ENCODE measurements at regions not wholly inside any gene's neighbourhood (a gene's known extent, or its start where the extent isn't known, plus 50 kb on each side); places are given as distances from the start of the nearest gene placed in this dataset.

DNA sequence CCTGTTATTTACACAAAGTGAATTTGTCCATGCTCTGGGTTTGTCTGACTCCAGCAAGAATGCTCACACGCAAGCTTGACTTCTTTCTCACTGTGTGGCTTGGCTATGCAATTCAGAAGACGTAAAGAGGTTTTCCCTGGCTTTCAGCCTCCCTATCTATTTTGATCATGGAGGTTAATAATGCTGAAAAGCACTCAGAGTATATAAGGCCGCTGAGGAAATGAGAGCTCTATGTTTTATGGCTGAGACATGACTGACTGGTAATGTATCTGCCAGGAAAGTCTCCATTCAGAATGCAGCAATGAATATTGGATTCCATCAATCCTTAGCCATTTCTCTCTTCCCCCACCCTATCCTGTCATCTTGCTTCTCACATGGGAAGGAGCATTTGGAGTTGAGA, 417.3 kb downstream of the DMAC1 start:
- WGBS (ENCODE audit: insufficient coverage), result 68% methylated on average over 3 of the region's 3 CpGs
- TF ChIP-seq, protein P1, sequence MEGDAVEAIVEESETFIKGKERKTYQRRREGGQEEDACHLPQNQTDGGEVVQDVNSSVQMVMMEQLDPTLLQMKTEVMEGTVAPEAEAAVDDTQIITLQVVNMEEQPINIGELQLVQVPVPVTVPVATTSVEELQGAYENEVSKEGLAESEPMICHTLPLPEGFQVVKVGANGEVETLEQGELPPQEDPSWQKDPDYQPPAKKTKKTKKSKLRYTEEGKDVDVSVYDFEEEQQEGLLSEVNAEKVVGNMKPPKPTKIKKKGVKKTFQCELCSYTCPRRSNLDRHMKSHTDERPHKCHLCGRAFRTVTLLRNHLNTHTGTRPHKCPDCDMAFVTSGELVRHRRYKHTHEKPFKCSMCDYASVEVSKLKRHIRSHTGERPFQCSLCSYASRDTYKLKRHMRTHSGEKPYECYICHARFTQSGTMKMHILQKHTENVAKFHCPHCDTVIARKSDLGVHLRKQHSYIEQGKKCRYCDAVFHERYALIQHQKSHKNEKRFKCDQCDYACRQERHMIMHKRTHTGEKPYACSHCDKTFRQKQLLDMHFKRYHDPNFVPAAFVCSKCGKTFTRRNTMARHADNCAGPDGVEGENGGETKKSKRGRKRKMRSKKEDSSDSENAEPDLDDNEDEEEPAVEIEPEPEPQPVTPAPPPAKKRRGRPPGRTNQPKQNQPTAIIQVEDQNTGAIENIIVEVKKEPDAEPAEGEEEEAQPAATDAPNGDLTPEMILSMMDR (IDR thresholded peaks at IDR 0.05), result no peak
- DNase-seq, result no peak
- Histone ChIP-seq H3K4me1 (ENCODE audit: control insufficient read depth, insufficient read depth, low read length) (no peaks in the 10 kb centered on the region), H3K9me3 (ENCODE audit: control insufficient read depth, insufficient read depth, low read length) (no peaks in the 10 kb centered on the region), H3K4me3 (ENCODE audit: low read length) (no peak overlapping the region), H3K27ac (ENCODE audit: low read length) (no peak overlapping the region), H3K27me3 (ENCODE audit: control insufficient read depth, insufficient read depth, low read length) (no peaks in the 10 kb centered on the region), H3K36me3 (ENCODE audit: control insufficient read depth, insufficient read depth, low read length) (no peaks in the 10 kb centered on the region)
- H3K4me1 Mint-ChIP-seq, result no peaks in the 10 kb centered on the region
- no peak for ATAC-seq
- H3K4me3 Mint-ChIP-seq, result no peak overlapping the region
- H3K27me3 Mint-ChIP-seq (ENCODE audit: low read depth in 2 of 2), result peaks cover 7 to 18% of the 10 kb centered on the region in 2 donors
- no peaks in the 10 kb centered on the region for H3K36me3 Mint-ChIP-seq
- intact Hi-C loops (cut with micrococcal nuclease), result no loop called here
- no peaks in the 10 kb centered on the region for H3K9me3 Mint-ChIP-seq
- no peak overlapping the region for H3K27ac Mint-ChIP-seq

DNA sequence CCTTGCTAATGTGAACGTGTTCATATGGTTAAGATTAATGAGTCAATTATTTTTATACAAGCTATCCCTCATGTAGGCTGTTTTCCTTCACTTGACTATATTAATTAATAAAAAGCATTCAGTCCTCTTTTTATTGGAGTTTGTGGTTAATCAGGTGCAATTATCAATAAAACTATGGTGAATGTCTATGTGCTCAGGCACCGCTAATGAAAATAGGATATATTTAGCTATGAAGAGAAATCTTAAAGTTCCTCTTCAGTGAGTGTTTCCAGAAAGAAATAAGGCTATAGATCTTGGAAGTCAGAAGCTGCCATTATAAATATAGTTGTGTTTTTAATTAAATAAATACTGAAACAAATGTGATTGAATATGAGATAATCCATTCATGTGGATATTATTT, 422.1 kb downstream of the DMAC1 start:
- H3K27ac ChIP-seq (ENCODE audit: low read length), result no peak overlapping the region
- H3K4me3 ChIP-seq (ENCODE audit: low read length), result no peak overlapping the region
- H3K27me3 ChIP-seq (ENCODE audit: control insufficient read depth, insufficient read depth, low read length), result no peaks in the 10 kb centered on the region
- intact Hi-C loops (cut with micrococcal nuclease), result no loop called here
- no peak for ATAC-seq
- Mint-ChIP-seq H3K27me3 (ENCODE audit: low read depth in 2 of 2) (peaks cover 4 to 18% of the 10 kb centered on the region in 2 donors), H3K9me3 (no peaks in the 10 kb centered on the region), H3K27ac (no peak overlapping the region), H3K4me3 (no peak overlapping the region), H3K36me3 (no peaks in the 10 kb centered on the region), H3K4me1 (no peaks in the 10 kb centered on the region)
- WGBS (ENCODE audit: insufficient coverage), result 90% methylated on average over 1 of the region's 2 CpGs
- DNase-seq, result no peak
- TF ChIP-seq, protein P1 (IDR thresholded peaks at IDR 0.05), result no peak
- H3K9me3 ChIP-seq (ENCODE audit: control insufficient read depth, insufficient read depth, low read length), result no peaks in the 10 kb centered on the region
- H3K4me1 ChIP-seq (ENCODE audit: control insufficient read depth, insufficient read depth, low read length), result no peaks in the 10 kb centered on the region
- H3K36me3 ChIP-seq (ENCODE audit: control insufficient read depth, insufficient read depth, low read length), result no peaks in the 10 kb centered on the region

DNA sequence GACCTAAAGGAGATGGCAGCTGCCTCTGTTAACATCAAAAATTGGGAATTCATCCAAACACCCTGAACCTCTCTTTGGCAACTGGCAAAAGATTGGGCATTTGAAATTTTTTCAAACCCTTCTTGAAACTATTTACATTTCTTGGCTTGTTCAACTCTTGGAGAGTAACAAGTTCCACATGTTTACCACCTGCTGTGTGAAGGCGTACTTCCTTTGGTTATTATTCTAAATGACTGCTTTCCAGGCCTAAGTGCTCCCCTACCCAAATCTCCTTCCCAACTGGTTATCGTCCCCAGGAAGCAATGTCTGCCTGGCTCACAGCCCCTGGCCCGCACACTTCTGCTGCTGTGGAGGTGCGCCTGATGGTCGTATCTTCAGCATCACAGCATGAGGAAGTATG, 422.7 kb downstream of the DMAC1 start:
- H3K36me3 Mint-ChIP-seq, result no peaks in the 10 kb centered on the region
- no peak overlapping the region for H3K4me3 ChIP-seq (ENCODE audit: low read length)
- intact Hi-C loops (cut with micrococcal nuclease), result no loop called here
- H3K27ac Mint-ChIP-seq, result no peak overlapping the region
- 97% methylated on average over 5 of the region's 5 CpGs for WGBS (ENCODE audit: insufficient coverage)
- no peaks in the 10 kb centered on the region for H3K4me1 Mint-ChIP-seq
- DNase-seq, result no peak
- no peaks in the 10 kb centered on the region for H3K4me1 ChIP-seq (ENCODE audit: control insufficient read depth, insufficient read depth, low read length)
- no peak for ATAC-seq
- peaks cover 4 to 18% of the 10 kb centered on the region in 2 donors for H3K27me3 Mint-ChIP-seq (ENCODE audit: low read depth in 2 of 2)
- no peaks in the 10 kb centered on the region for H3K9me3 Mint-ChIP-seq
- H3K9me3 ChIP-seq (ENCODE audit: control insufficient read depth, insufficient read depth, low read length), result no peaks in the 10 kb centered on the region
- H3K27ac ChIP-seq (ENCODE audit: low read length), result no peak overlapping the region
- H3K27me3 ChIP-seq (ENCODE audit: control insufficient read depth, insufficient read depth, low read length), result no peaks in the 10 kb centered on the region
- no peaks in the 10 kb centered on the region for H3K36me3 ChIP-seq (ENCODE audit: control insufficient read depth, insufficient read depth, low read length)
- no peak overlapping the region for H3K4me3 Mint-ChIP-seq
- TF ChIP-seq, protein P1 (IDR thresholded peaks at IDR 0.05), result no peak

DNA sequence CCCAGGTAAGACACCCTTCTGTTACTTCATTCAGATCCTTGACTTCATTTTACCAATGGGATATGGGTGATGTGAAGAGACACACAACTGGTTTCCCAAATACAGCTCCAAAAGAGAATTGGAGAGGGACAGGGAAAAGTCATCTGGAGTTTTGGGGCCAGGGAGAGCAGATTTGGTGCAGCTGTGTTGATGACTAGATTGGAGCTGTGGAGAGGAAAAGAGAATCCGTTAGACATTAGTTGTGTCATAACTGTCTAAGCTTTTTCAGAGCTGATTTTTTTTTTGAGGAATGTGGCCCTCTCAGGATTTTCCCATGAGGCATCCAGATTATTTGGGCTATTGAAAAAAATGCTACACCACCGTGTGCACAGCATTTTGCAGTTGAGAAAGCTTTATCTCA, 423.4 kb downstream of the DMAC1 start:
- Mint-ChIP-seq H3K27ac (no peak overlapping the region), H3K27me3 (ENCODE audit: low read depth in 2 of 2) (peaks cover 4 to 18% of the 10 kb centered on the region in 2 donors), H3K9me3 (no peaks in the 10 kb centered on the region), H3K36me3 (no peaks in the 10 kb centered on the region), H3K4me1 (no peaks in the 10 kb centered on the region), H3K4me3 (no peak overlapping the region)
- 94% methylated on average over 1 of the region's 2 CpGs for WGBS (ENCODE audit: insufficient coverage)
- H3K9me3 ChIP-seq (ENCODE audit: control insufficient read depth, insufficient read depth, low read length), result no peaks in the 10 kb centered on the region
- H3K27me3 ChIP-seq (ENCODE audit: control insufficient read depth, insufficient read depth, low read length), result no peaks in the 10 kb centered on the region
- TF ChIP-seq, protein P1 (IDR thresholded peaks at IDR 0.05), result no peak
- no peak overlapping the region for H3K4me3 ChIP-seq (ENCODE audit: low read length)
- H3K4me1 ChIP-seq (ENCODE audit: control insufficient read depth, insufficient read depth, low read length), result no peaks in the 10 kb centered on the region
- ATAC-seq (no peak), DNase-seq (no peak)
- H3K36me3 ChIP-seq (ENCODE audit: control insufficient read depth, insufficient read depth, low read length), result no peaks in the 10 kb centered on the region
- intact Hi-C loops (cut with micrococcal nuclease), result no loop called here
- no peak overlapping the region for H3K27ac ChIP-seq (ENCODE audit: low read length)
